Smooth muscle cell (in vitro differentiated cells): ENCODE measurements at regions not wholly inside any gene's neighbourhood (a gene's known extent, or its start where the extent isn't known, plus 50 kb on each side); places are given as distances from the start of the nearest gene placed in this dataset.

Experiments used
- DNase-seq: peaks from one replicate; lab custom pipeline; 2025; ENCODE audit not compliant: unreplicated experiment; lab: John Stamatoyannopoulos, UW
- H2AFZ ChIP-seq: fragments of 200-600 bp; sonication (generic); 2 replicates; pipeline ENCODE4 v1.6.0; 2016; ENCODE audit warnings: antibody characterized with exemption, low read depth, mild to moderate bottlenecking
- H3F3A ChIP-seq: fragments of 200-600 bp; sonication (generic); 2 replicates; pipeline ENCODE4 v1.6.0; 2017; ENCODE audit warnings: antibody characterized with exemption, low read depth
- H3K27ac ChIP-seq: fragments of 200-600 bp; sonication (generic); 2 replicates; pipeline ENCODE4 v1.5.1; 2016; ENCODE audit warnings: low read depth, mild to moderate bottlenecking
- H3K27me3 ChIP-seq: fragments of 200-600 bp; sonication (generic); 2 replicates; pipeline ENCODE4 v1.6.1; 2016; ENCODE audit warnings: low read depth, mild to moderate bottlenecking
- H3K36me3 ChIP-seq: fragments of 200-600 bp; sonication (generic); 2 replicates; pipeline ENCODE4 v1.5.1; 2016; ENCODE audit warnings: low read depth
- H3K4me1 ChIP-seq: fragments of 200-600 bp; sonication (generic); 2 replicates; pipeline ENCODE4 v1.5.1; 2016; ENCODE audit warnings: low read depth
- H3K4me2 ChIP-seq: fragments of 200-600 bp; sonication (generic); 2 replicates; pipeline ENCODE4 v1.6.0; 2016; ENCODE audit warnings: mild to moderate bottlenecking
- H3K4me3 ChIP-seq: fragments of 200-600 bp; sonication (generic); 2 replicates; pipeline ENCODE4 v1.5.1; 2016; ENCODE audit warnings: mild to moderate bottlenecking
- H3K79me2 ChIP-seq: fragments of 200-600 bp; sonication (generic); 2 replicates; pipeline ENCODE4 v1.6.0; 2016; ENCODE audit warnings: low read depth, mild to moderate bottlenecking
- H3K9ac ChIP-seq: fragments of 200-600 bp; sonication (generic); 2 replicates; pipeline ENCODE4 v1.6.0; 2016; ENCODE audit warnings: low read depth
- H3K9me3 ChIP-seq: fragments of 200-600 bp; sonication (generic); replicated peaks from 2 replicates; pipeline ENCODE4 v1.5.1; 2016; ENCODE audit warnings: low read depth
- H4K20me1 ChIP-seq: fragments of 200-600 bp; sonication (generic); 2 replicates; pipeline ENCODE4 v1.6.0; 2016; ENCODE audit warnings: low read depth
- WGBS: methylation state at CpG from one replicate; pipeline ENCODE4 v1.1.7; 2016; ENCODE audit warnings: low lambda C conversion rate; 5-methylcytosine and 5-hydroxymethylcytosine counted together
- TF ChIP-seq, protein P1 (sequence below): fragments of 200-600 bp; sonication (generic); IDR thresholded peaks from 2 replicates; pipeline ENCODE4 v1.5.1; 2017; ENCODE audit warnings: borderline replicate concordance, mild to moderate bottlenecking, antibody characterized with exemption; ENCODE audit not compliant: insufficient read depth, poor library complexity, severe bottlenecking

DNA sequence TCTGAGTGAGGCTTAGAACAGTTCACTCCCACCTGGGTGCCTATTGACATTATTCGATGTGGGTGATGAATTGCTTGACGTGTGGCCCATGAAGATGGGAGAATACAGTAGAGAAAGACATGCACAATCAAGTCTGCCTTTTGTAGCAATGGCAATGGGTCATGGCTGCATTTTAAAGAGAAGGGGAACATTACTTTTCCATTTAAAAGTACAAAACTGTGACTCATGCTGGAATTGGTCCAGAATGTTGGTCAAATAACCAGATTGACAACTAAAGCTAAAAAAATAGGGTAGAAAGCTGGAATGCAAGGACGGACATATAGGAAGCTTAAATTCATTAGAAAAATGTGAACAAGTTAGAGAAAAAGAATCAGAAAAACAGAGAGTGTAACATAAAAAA is 104.1 kb upstream of the SLC25A13 start:
- DNase-seq, result no peak
- TF ChIP-seq, protein P1, sequence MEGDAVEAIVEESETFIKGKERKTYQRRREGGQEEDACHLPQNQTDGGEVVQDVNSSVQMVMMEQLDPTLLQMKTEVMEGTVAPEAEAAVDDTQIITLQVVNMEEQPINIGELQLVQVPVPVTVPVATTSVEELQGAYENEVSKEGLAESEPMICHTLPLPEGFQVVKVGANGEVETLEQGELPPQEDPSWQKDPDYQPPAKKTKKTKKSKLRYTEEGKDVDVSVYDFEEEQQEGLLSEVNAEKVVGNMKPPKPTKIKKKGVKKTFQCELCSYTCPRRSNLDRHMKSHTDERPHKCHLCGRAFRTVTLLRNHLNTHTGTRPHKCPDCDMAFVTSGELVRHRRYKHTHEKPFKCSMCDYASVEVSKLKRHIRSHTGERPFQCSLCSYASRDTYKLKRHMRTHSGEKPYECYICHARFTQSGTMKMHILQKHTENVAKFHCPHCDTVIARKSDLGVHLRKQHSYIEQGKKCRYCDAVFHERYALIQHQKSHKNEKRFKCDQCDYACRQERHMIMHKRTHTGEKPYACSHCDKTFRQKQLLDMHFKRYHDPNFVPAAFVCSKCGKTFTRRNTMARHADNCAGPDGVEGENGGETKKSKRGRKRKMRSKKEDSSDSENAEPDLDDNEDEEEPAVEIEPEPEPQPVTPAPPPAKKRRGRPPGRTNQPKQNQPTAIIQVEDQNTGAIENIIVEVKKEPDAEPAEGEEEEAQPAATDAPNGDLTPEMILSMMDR, result no peak
- Histone ChIP-seq H2AFZ (no peak overlapping the region), H3K9me3 (no peaks in the 10 kb centered on the region), H3F3A (no peaks in the 10 kb centered on the region), H3K9ac (no peak overlapping the region), H3K4me1 (peaks cover 8% of the 10 kb centered on the region), H3K4me3 (no peak overlapping the region), H4K20me1 (no peaks in the 10 kb centered on the region), H3K36me3 (no peaks in the 10 kb centered on the region), H3K79me2 (no peaks in the 10 kb centered on the region), H3K27ac (no peak overlapping the region), H3K4me2 (no peak overlapping the region), H3K27me3 (peaks cover 29% of the 10 kb centered on the region)
- 69% methylated on average over 3 of the region's 3 CpGs for WGBS

DNA sequence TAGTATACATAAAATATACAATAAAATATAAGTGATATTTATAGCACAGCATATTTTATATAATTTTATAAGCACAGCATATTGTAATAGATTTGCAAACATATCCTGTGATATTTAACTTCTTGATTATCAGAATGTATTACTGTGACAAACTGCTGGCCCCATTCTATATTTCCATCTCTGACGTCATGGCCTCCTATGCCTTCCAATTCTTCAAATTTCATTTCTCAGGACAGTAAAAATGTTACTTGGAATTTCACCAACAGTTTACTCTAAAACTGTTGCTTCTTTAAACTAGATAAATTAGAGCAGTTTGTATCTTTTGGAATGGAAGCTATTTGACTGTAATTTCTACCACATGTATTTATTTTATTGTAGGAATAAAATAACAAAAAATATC is 102.5 kb upstream of the SLC25A13 start:
- Histone ChIP-seq H3K4me2 (no peak overlapping the region), H3K9ac (no peak overlapping the region), H3K79me2 (no peaks in the 10 kb centered on the region), H3K4me1 (peaks cover 8% of the 10 kb centered on the region), H3K27ac (no peak overlapping the region), H3K36me3 (no peaks in the 10 kb centered on the region), H2AFZ (no peak overlapping the region), H3F3A (no peaks in the 10 kb centered on the region), H3K4me3 (no peak overlapping the region), H3K27me3 (peaks cover 30% of the 10 kb centered on the region), H3K9me3 (no peaks in the 10 kb centered on the region), H4K20me1 (no peaks in the 10 kb centered on the region)
- TF ChIP-seq, protein P1, result no peak
- WGBS, result 97% methylated on average over 1 of the region's 1 CpG
- no peak for DNase-seq

DNA sequence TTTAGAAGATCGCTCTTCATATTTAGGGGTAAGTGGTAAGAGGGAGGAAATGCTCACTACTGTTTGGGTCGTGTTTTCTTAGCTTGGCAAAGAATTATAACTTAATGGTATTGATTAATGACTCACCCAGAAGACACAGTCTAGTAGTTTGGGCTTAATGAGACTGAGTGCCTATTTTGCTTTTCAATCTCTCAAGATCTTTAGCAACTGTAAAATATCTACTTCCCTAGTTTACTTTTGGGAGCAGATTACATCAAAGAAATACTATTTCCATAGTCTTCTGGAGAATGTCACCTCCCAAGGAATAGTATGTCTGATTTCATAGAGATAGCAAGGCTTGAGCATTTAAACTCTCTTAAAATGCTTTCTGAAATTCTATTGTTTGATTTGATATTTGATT is 100.5 kb upstream of the SLC25A13 start:
- Histone ChIP-seq H3K27me3 (peaks cover 36% of the 10 kb centered on the region), H2AFZ (no peak overlapping the region), H4K20me1 (no peaks in the 10 kb centered on the region), H3K27ac (no peak overlapping the region), H3K4me2 (no peak overlapping the region), H3F3A (no peaks in the 10 kb centered on the region), H3K79me2 (no peaks in the 10 kb centered on the region), H3K9ac (no peak overlapping the region), H3K9me3 (no peaks in the 10 kb centered on the region), H3K4me3 (no peak overlapping the region), H3K36me3 (no peaks in the 10 kb centered on the region), H3K4me1 (no peaks in the 10 kb centered on the region)
- WGBS, result 13% methylated on average over 2 of the region's 2 CpGs
- no peak for DNase-seq
- TF ChIP-seq, protein P1, result no peak

DNA sequence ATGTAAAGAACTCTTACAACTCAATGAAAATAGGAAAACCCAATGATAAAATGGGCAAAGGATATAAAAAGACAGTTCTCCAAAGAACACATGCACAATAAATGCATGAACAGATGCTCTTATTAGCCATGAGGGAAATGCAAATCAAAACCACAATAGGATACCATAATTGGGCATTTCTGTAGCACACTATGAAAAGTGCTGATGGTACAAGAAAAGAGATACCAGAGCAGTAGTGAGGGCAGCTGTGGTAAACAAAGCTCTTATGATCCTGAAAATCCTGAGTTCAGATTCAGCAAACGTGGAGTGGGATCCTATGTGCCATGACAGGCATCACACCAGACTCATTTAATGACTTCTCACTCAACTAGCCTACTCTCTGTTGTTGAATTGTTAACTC is 96.7 kb upstream of the SLC25A13 start:
- 79% methylated on average over 1 of the region's 1 CpG for WGBS
- TF ChIP-seq, protein P1, result no peak
- Histone ChIP-seq H3K4me2 (no peak overlapping the region), H3K27me3 (peaks cover 42% of the 10 kb centered on the region), H4K20me1 (no peaks in the 10 kb centered on the region), H3K4me3 (no peak overlapping the region), H2AFZ (no peak overlapping the region), H3K9ac (no peak overlapping the region), H3K79me2 (no peaks in the 10 kb centered on the region), H3K4me1 (no peaks in the 10 kb centered on the region), H3K36me3 (no peaks in the 10 kb centered on the region), H3K27ac (no peak overlapping the region), H3F3A (no peaks in the 10 kb centered on the region), H3K9me3 (no peaks in the 10 kb centered on the region)
- DNase-seq, result no peak
